ENCODE measurements at regions not wholly inside any gene's neighbourhood (a gene's known extent, or its start where the extent isn't known, plus 50 kb on each side); places are given as distances from the start of the nearest gene placed in this dataset.

GRCh38 chr2:16609786-16610185 is 55.8 kb downstream of the CYRIA start:
- CTCF ChIA-PET: interaction anchor here (1.1 to 1.8 kb wide), 4 partner anchors 12 to 670 kb away, joined by 4 to 8 read pairs (median 6); partner anchors contain the start of gene MYCN
- POLR2A ChIA-PET: no interaction called here
- TF ChIP-seq NFRKB (IDR thresholded peaks at IDR 0.05): no peak
- no peak for TF ChIP-seq LEF1 (IDR thresholded peaks at IDR 0.05; ENCODE audit: borderline replicate concordance)
- TF ChIP-seq FOXM1 (IDR thresholded peaks at IDR 0.05; ENCODE audit: borderline replicate concordance): no peak
- DNase-seq (ENCODE audit: extremely low spot score): no peak

GRCh38 chr2:16608661-16609643 is 56.7 kb downstream of the CYRIA start:
- POLR2A ChIA-PET: no interaction called here
- TF ChIP-seq PKNOX1 (IDR thresholded peaks at IDR 0.05): peak; percentile 60
- peak; percentile 44; the same call in 1 of the 2 replicates for TF ChIP-seq L3MBTL2 (conservative IDR thresholded peaks at IDR 0.05)
- TF ChIP-seq ARNT (IDR thresholded peaks at IDR 0.05): no peak
- no peak for TF ChIP-seq HDGF (IDR thresholded peaks at IDR 0.05; ENCODE audit: borderline replicate concordance)

GRCh38 chr2:16607301-16607700 is 58.3 kb downstream of the CYRIA start:
- ChIA-PET POLR2A (no interaction called here), CTCF (interaction anchor here (0.6 kb wide), 1 partner anchor 55 kb away, joined by 3 read pairs; no protein-coding TSS in a partner anchor)
- no peak for TF ChIP-seq SUZ12 (IDR thresholded peaks at IDR 0.05)
- TF ChIP-seq ELF4 (IDR thresholded peaks at IDR 0.05): no peak
- TF ChIP-seq CTBP1 (IDR thresholded peaks at IDR 0.05; ENCODE audit: borderline replicate concordance): no peak
- no peak for DNase-seq (ENCODE audit: extremely low spot score)

More at GRCh38 chr2:16608661-16609643, 56.7 kb downstream of the CYRIA start:
- CTCF ChIA-PET: interaction anchor here (0.6 to 1.8 kb wide), 8 partner anchors 13 to 720 kb away, joined by 3 to 8 read pairs (median 4); partner anchors contain the start of gene MYCN
- DNase-seq (ENCODE audit: extremely low spot score): peak; percentile 70

GRCh38 chr2:16604236-16604635 is 61.4 kb downstream of the CYRIA start:
- CTCF ChIA-PET: no interaction called here
- no peak for DNase-seq (ENCODE audit: extremely low spot score)
- POLR2A ChIA-PET: no interaction called here
- TF ChIP-seq ARNT (IDR thresholded peaks at IDR 0.05) (no peak), PKNOX1 (IDR thresholded peaks at IDR 0.05) (no peak), FOXK2 (IDR thresholded peaks at IDR 0.05) (no peak), CTBP1 (IDR thresholded peaks at IDR 0.05; ENCODE audit: borderline replicate concordance) (no peak), FOXA1 (IDR thresholded peaks at IDR 0.05) (no peak), L3MBTL2 (conservative IDR thresholded peaks at IDR 0.05) (no peak), HDGF (IDR thresholded peaks at IDR 0.05; ENCODE audit: borderline replicate concordance) (no peak)

- DNase-seq (ENCODE audit: extremely low spot score): no peak
- TF ChIP-seq ELF4 (IDR thresholded peaks at IDR 0.05) (no peak), NFRKB (IDR thresholded peaks at IDR 0.05) (no peak), SUZ12 (IDR thresholded peaks at IDR 0.05) (no peak), L3MBTL2 (conservative IDR thresholded peaks at IDR 0.05) (no peak), HDGF (IDR thresholded peaks at IDR 0.05; ENCODE audit: borderline replicate concordance) (no peak), FOXK2 (IDR thresholded peaks at IDR 0.05) (no peak), BHLHE40 (IDR thresholded peaks at IDR 0.05; ENCODE audit: borderline replicate concordance) (no peak), FOXA1 (IDR thresholded peaks at IDR 0.05) (no peak), LEF1 (IDR thresholded peaks at IDR 0.05; ENCODE audit: borderline replicate concordance) (no peak), SP1 (IDR thresholded peaks at IDR 0.05) (no peak), ARNT (IDR thresholded peaks at IDR 0.05) (no peak), FOXM1 (IDR thresholded peaks at IDR 0.05; ENCODE audit: borderline replicate concordance) (no peak)
- CTCF ChIA-PET: interaction anchor here (1.4 kb wide), 1 partner anchor 17 kb away, joined by 5 read pairs; no protein-coding TSS in a partner anchor
- POLR2A ChIA-PET: no interaction called here
Measured at GRCh38 chr2:16591370-16591933, 74.2 kb downstream of the CYRIA start.

- ChIA-PET CTCF (interaction anchor here (0.9 kb wide), 1 partner anchor 19 kb away, joined by 3 read pairs; no protein-coding TSS in a partner anchor), POLR2A (no interaction called here)
- no peak for TF ChIP-seq ZNF384 (IDR thresholded peaks at IDR 0.05)
- TF ChIP-seq FOXA1 (IDR thresholded peaks at IDR 0.05): no peak
- TF ChIP-seq ARNT (IDR thresholded peaks at IDR 0.05): no peak
- no peak for TF ChIP-seq TARDBP (IDR thresholded peaks at IDR 0.05)
- TF ChIP-seq FOXK2 (IDR thresholded peaks at IDR 0.05): no peak
- TF ChIP-seq SUZ12 (IDR thresholded peaks at IDR 0.05): no peak
- TF ChIP-seq BHLHE40 (IDR thresholded peaks at IDR 0.05; ENCODE audit: borderline replicate concordance): no peak
- TF ChIP-seq NFRKB (IDR thresholded peaks at IDR 0.05): no peak
- TF ChIP-seq CTBP1 (IDR thresholded peaks at IDR 0.05; ENCODE audit: borderline replicate concordance): no peak
- DNase-seq (ENCODE audit: extremely low spot score): no peak
Measured at GRCh38 chr2:16589465-16589864, 76.2 kb downstream of the CYRIA start.

GRCh38 chr2:16588565-16588964 is 77.1 kb downstream of the CYRIA start:
- TF ChIP-seq LEF1 (IDR thresholded peaks at IDR 0.05; ENCODE audit: borderline replicate concordance) (no peak), ARNT (IDR thresholded peaks at IDR 0.05) (no peak), HDGF (IDR thresholded peaks at IDR 0.05; ENCODE audit: borderline replicate concordance) (no peak), FOXK2 (IDR thresholded peaks at IDR 0.05) (no peak), ELF4 (IDR thresholded peaks at IDR 0.05) (no peak)
- DNase-seq (ENCODE audit: extremely low spot score): no peak
- ChIA-PET CTCF (interaction anchor here (0.9 kb wide), 1 partner anchor 20 kb away, joined by 3 read pairs; no protein-coding TSS in a partner anchor), POLR2A (no interaction called here)
